Subcutaneous abdominal adipose tissue (tissue), 5 donors: ENCODE measurements at regions not wholly inside any gene's neighbourhood (a gene's known extent, or its start where the extent isn't known, plus 50 kb on each side); places are given as distances from the start of the nearest gene placed in this dataset.

Source experiments
- H3K27ac ChIP-seq: one replicate; pipeline ENCODE4 v1.7.0; 2013; ENCODE audit warnings: low read depth, mild to moderate bottlenecking, inconsistent platforms, low read length, moderate library complexity
- H3K27me3 ChIP-seq, 5 donors: one replicate each; pipeline ENCODE4 v1.7.0; 2013; ENCODE audit warnings: low read length in 5 of 5, inconsistent platforms in 1 of 5; ENCODE audit not compliant: control insufficient read depth in 5 of 5, insufficient read depth in 4 of 5
- H3K36me3 ChIP-seq, 5 donors: one replicate each; pipeline ENCODE4 v1.7.0; 2013; ENCODE audit warnings: low read length in 5 of 5; ENCODE audit not compliant: control insufficient read depth in 5 of 5, insufficient read depth in 5 of 5
- H3K4me1 ChIP-seq, 5 donors: one replicate each; pipeline ENCODE4 v1.7.0; 2013; ENCODE audit warnings: low read length in 5 of 5, mild to moderate bottlenecking in 3 of 5, moderate library complexity in 1 of 5; ENCODE audit not compliant: control insufficient read depth in 5 of 5, insufficient read depth in 5 of 5
- H3K4me3 ChIP-seq, 5 donors: one replicate each; pipeline ENCODE4 v1.7.0; 2013; ENCODE audit warnings: low read length in 5 of 5, low read depth in 1 of 5
- H3K9ac ChIP-seq, 5 donors: one replicate each; pipeline ENCODE4 v1.7.0; 2013; ENCODE audit warnings: low read length in 5 of 5, mild to moderate bottlenecking in 4 of 5, moderate library complexity in 3 of 5
- H3K9me3 ChIP-seq, 5 donors: one replicate each; pipeline ENCODE4 v1.7.0; 2013; ENCODE audit warnings: low read length in 5 of 5; ENCODE audit not compliant: control insufficient read depth in 5 of 5
- donor health status: healthy.
- donor health status: healthy.
- donor health status: healthy.
- donor health status: healthy.
- donor health status: healthy.

- Histone ChIP-seq H3K4me3 (no peak overlapping the region), H3K36me3 (no peaks in the 10 kb centered on the region), H3K9me3 (no peaks in the 10 kb centered on the region), H3K4me1 (peaks cover 0 to 3% (median 0%) of the 10 kb centered on the region in 5 donors), H3K27me3 (no peaks in the 10 kb centered on the region), H3K9ac (no peak overlapping the region), H3K27ac (no peak overlapping the region)
Measured at GRCh38 chr7:84848219-84848973, 338.5 kb downstream of the SEMA3D start.

GRCh38 chr7:84847790-84848189 lies 339.1 kb downstream of the SEMA3D start:
- H3K9ac ChIP-seq = no peak overlapping the region
- no peak overlapping the region for H3K4me3 ChIP-seq
- no peak overlapping the region for H3K27ac ChIP-seq
- H3K4me1 ChIP-seq = peaks cover 0 to 3% (median 0%) of the 10 kb centered on the region in 5 donors
- H3K9me3 ChIP-seq = no peaks in the 10 kb centered on the region
- no peaks in the 10 kb centered on the region for H3K27me3 ChIP-seq
- H3K36me3 ChIP-seq = no peaks in the 10 kb centered on the region

DNA sequence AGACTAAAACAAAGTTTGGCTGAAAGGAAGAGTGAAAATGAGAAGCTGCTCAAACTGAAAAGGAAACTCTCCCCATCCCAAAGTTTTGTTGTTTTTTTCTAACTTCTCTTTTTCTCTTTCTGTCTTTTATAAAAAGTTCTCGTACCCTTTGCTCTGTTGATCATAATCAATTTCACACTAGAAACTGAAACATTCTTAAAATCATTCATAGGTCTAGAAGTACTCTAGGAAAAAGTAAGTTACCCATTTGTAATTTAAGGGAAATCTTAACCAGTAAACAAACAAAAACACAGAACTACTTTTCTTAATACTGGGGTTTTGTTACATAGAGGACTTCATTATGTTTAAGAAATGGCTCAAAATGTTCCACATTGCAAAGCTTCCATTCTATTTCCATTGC lies 339.8 kb downstream of the SEMA3D start:
- no peaks in the 10 kb centered on the region for H3K36me3 ChIP-seq
- no peaks in the 10 kb centered on the region for H3K27me3 ChIP-seq
- H3K4me3 ChIP-seq = no peak overlapping the region
- H3K9me3 ChIP-seq = no peaks in the 10 kb centered on the region
- no peak overlapping the region for H3K9ac ChIP-seq
- H3K27ac ChIP-seq = no peak overlapping the region
- H3K4me1 ChIP-seq = peaks cover 0 to 3% (median 0%) of the 10 kb centered on the region in 5 donors

DNA sequence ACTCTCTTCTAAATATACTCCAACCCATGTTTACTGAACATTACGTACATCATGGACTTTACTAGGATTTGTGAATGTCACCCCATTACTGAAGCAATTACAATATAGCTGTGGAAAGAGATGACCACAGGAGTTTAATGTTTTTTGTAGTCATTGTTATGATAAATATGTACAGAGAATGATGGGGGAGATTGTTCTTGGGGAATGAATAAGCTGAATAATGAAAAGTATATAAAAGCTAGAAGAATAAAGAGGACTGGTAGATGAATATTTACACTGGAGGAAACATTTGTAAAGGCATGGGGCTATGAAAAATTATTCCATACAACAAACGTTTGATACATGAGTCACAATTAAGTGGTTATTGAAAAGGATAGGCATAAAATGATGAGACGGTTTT lies 340.9 kb downstream of the SEMA3D start:
- no peak overlapping the region for H3K9ac ChIP-seq
- H3K9me3 ChIP-seq = no peaks in the 10 kb centered on the region
- H3K4me1 ChIP-seq = peaks cover 0 to 3% (median 0%) of the 10 kb centered on the region in 5 donors
- no peaks in the 10 kb centered on the region for H3K27me3 ChIP-seq
- no peak overlapping the region for H3K27ac ChIP-seq
- no peaks in the 10 kb centered on the region for H3K36me3 ChIP-seq
- no peak overlapping the region for H3K4me3 ChIP-seq

- Histone ChIP-seq H3K27me3 (no peaks in the 10 kb centered on the region), H3K9me3 (no peaks in the 10 kb centered on the region), H3K36me3 (no peaks in the 10 kb centered on the region), H3K4me3 (no peak overlapping the region), H3K27ac (no peak overlapping the region), H3K4me1 (peaks cover 0 to 3% (median 0%) of the 10 kb centered on the region in 5 donors), H3K9ac (no peak overlapping the region)
Measured at GRCh38 chr7:84844771-84845170, 342.1 kb downstream of the SEMA3D start.

DNA sequence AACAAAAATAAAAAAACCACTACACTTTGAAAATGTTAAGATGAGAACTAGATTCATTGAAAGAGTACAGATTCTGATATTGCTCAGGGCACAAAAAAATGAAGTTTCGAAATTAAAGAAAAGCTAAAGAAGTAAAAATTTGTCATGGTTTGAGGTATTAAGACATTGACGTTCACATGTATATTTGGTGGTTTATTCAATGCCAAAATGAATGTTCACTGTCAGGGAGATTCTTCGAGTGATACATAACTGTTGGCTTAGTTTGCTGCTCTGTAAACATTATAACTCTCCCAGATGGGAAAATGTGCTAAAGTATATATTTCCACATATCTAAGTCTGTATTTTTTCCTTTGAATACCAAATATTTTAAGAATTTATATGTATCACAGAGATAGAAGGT lies 345.0 kb downstream of the SEMA3D start:
- Histone ChIP-seq H3K27ac (no peak overlapping the region), H3K4me1 (no peaks in the 10 kb centered on the region), H3K4me3 (no peak overlapping the region), H3K36me3 (no peaks in the 10 kb centered on the region), H3K9me3 (no peaks in the 10 kb centered on the region), H3K27me3 (no peaks in the 10 kb centered on the region), H3K9ac (no peak overlapping the region)

DNA sequence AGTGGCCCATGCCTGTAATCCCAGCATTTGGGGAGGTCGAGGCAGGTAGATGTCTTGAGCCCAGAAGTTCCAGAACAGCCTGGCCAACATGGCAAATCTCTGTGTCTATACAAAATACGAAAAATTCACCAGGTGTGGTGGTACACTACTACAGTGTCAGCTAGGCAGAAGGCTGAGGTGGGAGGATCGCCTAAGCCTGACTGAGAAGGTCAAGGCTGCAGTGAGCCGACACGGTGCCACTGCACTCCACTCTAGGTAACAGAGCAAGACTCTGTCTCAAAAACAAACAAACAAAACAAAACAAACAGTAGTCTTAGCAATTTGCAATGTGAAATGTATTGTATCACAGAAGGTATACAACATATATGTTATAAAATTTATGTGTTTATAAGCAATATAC lies 348.0 kb downstream of the SEMA3D start:
- Histone ChIP-seq H3K4me1 (no peaks in the 10 kb centered on the region), H3K36me3 (no peaks in the 10 kb centered on the region), H3K27me3 (no peaks in the 10 kb centered on the region), H3K4me3 (no peak overlapping the region), H3K9me3 (no peaks in the 10 kb centered on the region), H3K27ac (no peak overlapping the region), H3K9ac (no peak overlapping the region)

- Histone ChIP-seq H3K27me3 (no peaks in the 10 kb centered on the region), H3K4me1 (no peaks in the 10 kb centered on the region), H3K36me3 (no peaks in the 10 kb centered on the region), H3K9ac (no peak overlapping the region), H3K27ac (no peak overlapping the region), H3K4me3 (no peak overlapping the region), H3K9me3 (no peaks in the 10 kb centered on the region)
Measured at GRCh38 chr7:84837405-84837804, 349.5 kb downstream of the SEMA3D start.

DNA sequence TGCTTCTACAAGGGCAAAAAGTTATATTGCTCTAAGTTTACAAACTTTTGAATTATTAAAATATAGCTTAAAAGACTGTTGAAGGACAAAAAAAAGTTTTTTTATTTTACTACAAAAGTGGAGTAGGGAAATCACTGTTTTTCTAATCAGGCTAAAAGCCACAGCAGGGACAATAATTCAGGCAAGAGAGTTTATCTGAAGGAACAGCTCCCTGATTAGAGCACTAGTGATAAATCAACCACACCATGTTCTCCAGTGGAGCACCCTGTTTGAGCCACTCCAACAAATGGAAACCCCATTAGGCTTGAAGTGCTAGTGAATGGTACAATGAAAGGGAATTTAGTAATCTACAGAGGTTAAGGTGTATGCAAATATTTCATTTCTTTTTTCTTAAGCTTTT lies 357.1 kb downstream of the SEMA3D start:
- Histone ChIP-seq H3K4me1 (peaks cover 0 to 3% (median 0%) of the 10 kb centered on the region in 5 donors), H3K36me3 (no peaks in the 10 kb centered on the region), H3K27me3 (no peaks in the 10 kb centered on the region), H3K27ac (no peak overlapping the region), H3K9me3 (no peaks in the 10 kb centered on the region), H3K9ac (no peak overlapping the region), H3K4me3 (no peak overlapping the region)

GRCh38 chr7:84824057-84824651 lies 362.7 kb downstream of the SEMA3D start:
- Histone ChIP-seq H3K27me3 (no peaks in the 10 kb centered on the region), H3K36me3 (no peaks in the 10 kb centered on the region), H3K4me3 (no peak overlapping the region), H3K4me1 (peaks cover 0 to 3% (median 0%) of the 10 kb centered on the region in 5 donors), H3K9ac (no peak overlapping the region), H3K27ac (no peak overlapping the region), H3K9me3 (no peaks in the 10 kb centered on the region)
